ENCODE measurements at regions not wholly inside any gene's neighbourhood (a gene's known extent, or its start where the extent isn't known, plus 50 kb on each side); places are given as distances from the start of the nearest gene placed in this dataset.

DNA sequence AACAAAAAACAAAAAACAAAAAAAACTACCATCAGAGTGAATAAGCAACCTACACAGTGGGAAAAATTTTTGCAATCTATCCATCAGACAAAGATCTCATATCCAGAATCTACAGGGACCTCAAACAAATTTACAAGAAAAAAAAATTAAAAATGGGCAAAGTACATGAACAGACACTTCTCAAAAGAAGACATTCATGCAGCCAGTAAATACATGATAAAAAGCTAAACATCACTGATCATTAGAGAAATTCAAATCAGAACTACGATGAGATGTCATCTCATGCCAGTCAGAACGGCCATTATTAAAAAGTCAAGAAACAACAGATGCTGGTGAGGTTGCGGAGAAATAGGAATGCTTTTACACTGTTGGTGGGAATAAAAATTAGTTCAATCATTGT, 466.5 kb upstream of the ATXN7L3B start:
- TF ChIP-seq, protein P1, sequence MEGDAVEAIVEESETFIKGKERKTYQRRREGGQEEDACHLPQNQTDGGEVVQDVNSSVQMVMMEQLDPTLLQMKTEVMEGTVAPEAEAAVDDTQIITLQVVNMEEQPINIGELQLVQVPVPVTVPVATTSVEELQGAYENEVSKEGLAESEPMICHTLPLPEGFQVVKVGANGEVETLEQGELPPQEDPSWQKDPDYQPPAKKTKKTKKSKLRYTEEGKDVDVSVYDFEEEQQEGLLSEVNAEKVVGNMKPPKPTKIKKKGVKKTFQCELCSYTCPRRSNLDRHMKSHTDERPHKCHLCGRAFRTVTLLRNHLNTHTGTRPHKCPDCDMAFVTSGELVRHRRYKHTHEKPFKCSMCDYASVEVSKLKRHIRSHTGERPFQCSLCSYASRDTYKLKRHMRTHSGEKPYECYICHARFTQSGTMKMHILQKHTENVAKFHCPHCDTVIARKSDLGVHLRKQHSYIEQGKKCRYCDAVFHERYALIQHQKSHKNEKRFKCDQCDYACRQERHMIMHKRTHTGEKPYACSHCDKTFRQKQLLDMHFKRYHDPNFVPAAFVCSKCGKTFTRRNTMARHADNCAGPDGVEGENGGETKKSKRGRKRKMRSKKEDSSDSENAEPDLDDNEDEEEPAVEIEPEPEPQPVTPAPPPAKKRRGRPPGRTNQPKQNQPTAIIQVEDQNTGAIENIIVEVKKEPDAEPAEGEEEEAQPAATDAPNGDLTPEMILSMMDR (IDR thresholded peaks at IDR 0.05; ENCODE audit: low read depth, low read length, poor library complexity, severe bottlenecking), result no peak
- TF ChIP-seq EZH2phosphoT487 (IDR thresholded peaks at IDR 0.05; ENCODE audit: borderline replicate concordance, low read length), result no peak
- H3K27me3 ChIP-seq (ENCODE audit: control insufficient read depth, low read length), result no peaks in the 10 kb centered on the region
- H3K9me2 ChIP-seq (replicated peaks; ENCODE audit: control insufficient read depth, low read length), result no peaks in the 10 kb centered on the region
- H3K9me3 ChIP-seq (ENCODE audit: control insufficient read depth, insufficient read depth, low read length), result no peaks in the 10 kb centered on the region
- no peaks in the 10 kb centered on the region for H3F3A ChIP-seq (ENCODE audit: control insufficient read depth, insufficient read depth)
- H3K4me3 ChIP-seq (ENCODE audit: low read length), result no peak overlapping the region
- H3K79me2 ChIP-seq (ENCODE audit: control insufficient read depth, low read length), result no peaks in the 10 kb centered on the region
- H3K4me1 ChIP-seq (ENCODE audit: control insufficient read depth, low read length), result no peaks in the 10 kb centered on the region
- no peak overlapping the region for H3K4me2 ChIP-seq (ENCODE audit: low read length)
- no peaks in the 10 kb centered on the region for H4K20me1 ChIP-seq (ENCODE audit: control insufficient read depth, insufficient read depth, low read depth, low read length)
- H3K27ac ChIP-seq (ENCODE audit: low read depth, low read length), result no peak overlapping the region
- H3K36me3 ChIP-seq (ENCODE audit: control insufficient read depth, low read length), result no peaks in the 10 kb centered on the region

DNA sequence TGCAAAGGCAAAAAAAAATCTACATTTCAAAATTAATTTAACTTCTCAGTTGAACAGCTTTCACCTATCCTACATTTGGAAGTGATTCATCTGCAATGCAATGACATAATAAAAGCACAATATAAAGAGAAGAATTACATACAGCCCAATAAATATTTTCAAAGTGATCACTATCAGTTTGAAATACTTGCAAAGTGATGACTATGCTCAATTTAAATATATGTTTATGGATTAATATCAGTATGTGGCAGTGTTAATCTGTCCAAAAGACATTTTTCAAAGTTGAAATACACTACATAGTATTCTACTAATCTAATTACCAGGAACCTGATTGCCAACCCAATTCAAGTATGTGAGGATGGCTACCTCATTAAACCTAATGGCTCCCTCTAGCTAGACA, 460.7 kb upstream of the ATXN7L3B start:
- Histone ChIP-seq H3F3A (ENCODE audit: control insufficient read depth, insufficient read depth) (no peaks in the 10 kb centered on the region), H3K4me3 (ENCODE audit: low read length) (no peak overlapping the region), H3K9me3 (ENCODE audit: control insufficient read depth, insufficient read depth, low read length) (no peaks in the 10 kb centered on the region), H3K4me2 (ENCODE audit: low read length) (no peak overlapping the region), H3K4me1 (ENCODE audit: control insufficient read depth, low read length) (no peaks in the 10 kb centered on the region), H4K20me1 (ENCODE audit: control insufficient read depth, insufficient read depth, low read depth, low read length) (no peaks in the 10 kb centered on the region), H3K9me2 (replicated peaks; ENCODE audit: control insufficient read depth, low read length) (no peaks in the 10 kb centered on the region), H3K27ac (ENCODE audit: low read depth, low read length) (no peak overlapping the region), H3K79me2 (ENCODE audit: control insufficient read depth, low read length) (no peaks in the 10 kb centered on the region), H3K36me3 (ENCODE audit: control insufficient read depth, low read length) (no peaks in the 10 kb centered on the region), H3K27me3 (ENCODE audit: control insufficient read depth, low read length) (no peaks in the 10 kb centered on the region)
- TF ChIP-seq, protein P1 (IDR thresholded peaks at IDR 0.05; ENCODE audit: low read depth, low read length, poor library complexity, severe bottlenecking), result no peak
- TF ChIP-seq EZH2phosphoT487 (IDR thresholded peaks at IDR 0.05; ENCODE audit: borderline replicate concordance, low read length), result no peak

DNA sequence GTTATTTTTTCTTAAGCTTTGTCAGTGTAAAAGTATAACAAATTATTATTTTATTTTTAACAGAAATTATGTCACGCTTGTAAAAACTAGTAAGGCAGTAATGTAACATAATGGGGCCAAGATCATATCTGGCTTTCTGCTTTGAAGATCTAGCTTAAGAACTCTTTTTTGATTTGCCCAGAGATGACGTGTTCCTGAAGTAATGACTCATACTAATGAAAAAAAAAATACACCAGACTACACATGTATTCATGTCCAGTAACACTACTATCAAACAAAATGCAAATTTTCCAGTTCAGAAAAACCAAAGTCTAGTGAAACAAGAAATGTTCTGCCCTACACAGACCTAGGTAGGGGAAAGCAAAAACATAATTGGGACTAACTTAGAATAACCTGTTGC, 432.2 kb upstream of the ATXN7L3B start:
- TF ChIP-seq, protein P1 (IDR thresholded peaks at IDR 0.05; ENCODE audit: low read depth, low read length, poor library complexity, severe bottlenecking), result no peak
- no peak for TF ChIP-seq EZH2phosphoT487 (IDR thresholded peaks at IDR 0.05; ENCODE audit: borderline replicate concordance, low read length)
- Histone ChIP-seq H4K20me1 (ENCODE audit: control insufficient read depth, insufficient read depth, low read depth, low read length) (no peaks in the 10 kb centered on the region), H3K36me3 (ENCODE audit: control insufficient read depth, low read length) (no peaks in the 10 kb centered on the region), H3K4me2 (ENCODE audit: low read length) (no peak overlapping the region), H3F3A (ENCODE audit: control insufficient read depth, insufficient read depth) (no peaks in the 10 kb centered on the region), H3K4me1 (ENCODE audit: control insufficient read depth, low read length) (no peaks in the 10 kb centered on the region), H3K79me2 (ENCODE audit: control insufficient read depth, low read length) (no peaks in the 10 kb centered on the region), H3K9me3 (ENCODE audit: control insufficient read depth, insufficient read depth, low read length) (no peaks in the 10 kb centered on the region), H3K27me3 (ENCODE audit: control insufficient read depth, low read length) (no peaks in the 10 kb centered on the region), H3K9me2 (replicated peaks; ENCODE audit: control insufficient read depth, low read length) (no peaks in the 10 kb centered on the region), H3K27ac (ENCODE audit: low read depth, low read length) (no peak overlapping the region), H3K4me3 (ENCODE audit: low read length) (no peak overlapping the region)

DNA sequence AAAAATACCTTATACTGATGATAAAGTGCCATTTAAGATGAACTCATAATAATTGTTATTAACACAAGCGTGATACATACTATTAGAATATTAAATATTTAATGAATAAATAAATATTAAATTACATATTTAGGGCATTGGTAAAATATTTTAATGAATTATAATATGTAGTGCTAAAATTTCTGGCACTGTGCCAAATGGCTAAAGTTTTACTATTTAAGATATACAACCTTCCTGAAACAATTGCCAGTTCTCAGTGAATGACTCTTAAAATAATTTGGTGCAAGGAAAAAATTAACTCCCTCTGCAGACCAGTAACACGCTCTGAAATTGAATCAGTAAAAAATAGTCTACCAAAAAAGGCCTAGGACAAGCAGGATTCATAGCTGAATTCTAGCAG, 428.9 kb upstream of the ATXN7L3B start:
- TF ChIP-seq, protein P1 (IDR thresholded peaks at IDR 0.05; ENCODE audit: low read depth, low read length, poor library complexity, severe bottlenecking), result no peak
- TF ChIP-seq EZH2phosphoT487 (IDR thresholded peaks at IDR 0.05; ENCODE audit: borderline replicate concordance, low read length), result no peak
- Histone ChIP-seq H4K20me1 (ENCODE audit: control insufficient read depth, insufficient read depth, low read depth, low read length) (no peaks in the 10 kb centered on the region), H3K4me2 (ENCODE audit: low read length) (no peak overlapping the region), H3K9me2 (replicated peaks; ENCODE audit: control insufficient read depth, low read length) (no peaks in the 10 kb centered on the region), H3K27me3 (ENCODE audit: control insufficient read depth, low read length) (no peaks in the 10 kb centered on the region), H3K79me2 (ENCODE audit: control insufficient read depth, low read length) (no peaks in the 10 kb centered on the region), H3K36me3 (ENCODE audit: control insufficient read depth, low read length) (no peaks in the 10 kb centered on the region), H3K9me3 (ENCODE audit: control insufficient read depth, insufficient read depth, low read length) (no peaks in the 10 kb centered on the region), H3F3A (ENCODE audit: control insufficient read depth, insufficient read depth) (no peaks in the 10 kb centered on the region), H3K4me3 (ENCODE audit: low read length) (no peak overlapping the region), H3K27ac (ENCODE audit: low read depth, low read length) (no peak overlapping the region), H3K4me1 (ENCODE audit: control insufficient read depth, low read length) (no peaks in the 10 kb centered on the region)

All from DOHH2 (cell line).